ENCODE measurements at regions not wholly inside any gene's neighbourhood (a gene's known extent, or its start where the extent isn't known, plus 50 kb on each side); places are given as distances from the start of the nearest gene placed in this dataset.

- TF ChIP-seq, protein P1, sequence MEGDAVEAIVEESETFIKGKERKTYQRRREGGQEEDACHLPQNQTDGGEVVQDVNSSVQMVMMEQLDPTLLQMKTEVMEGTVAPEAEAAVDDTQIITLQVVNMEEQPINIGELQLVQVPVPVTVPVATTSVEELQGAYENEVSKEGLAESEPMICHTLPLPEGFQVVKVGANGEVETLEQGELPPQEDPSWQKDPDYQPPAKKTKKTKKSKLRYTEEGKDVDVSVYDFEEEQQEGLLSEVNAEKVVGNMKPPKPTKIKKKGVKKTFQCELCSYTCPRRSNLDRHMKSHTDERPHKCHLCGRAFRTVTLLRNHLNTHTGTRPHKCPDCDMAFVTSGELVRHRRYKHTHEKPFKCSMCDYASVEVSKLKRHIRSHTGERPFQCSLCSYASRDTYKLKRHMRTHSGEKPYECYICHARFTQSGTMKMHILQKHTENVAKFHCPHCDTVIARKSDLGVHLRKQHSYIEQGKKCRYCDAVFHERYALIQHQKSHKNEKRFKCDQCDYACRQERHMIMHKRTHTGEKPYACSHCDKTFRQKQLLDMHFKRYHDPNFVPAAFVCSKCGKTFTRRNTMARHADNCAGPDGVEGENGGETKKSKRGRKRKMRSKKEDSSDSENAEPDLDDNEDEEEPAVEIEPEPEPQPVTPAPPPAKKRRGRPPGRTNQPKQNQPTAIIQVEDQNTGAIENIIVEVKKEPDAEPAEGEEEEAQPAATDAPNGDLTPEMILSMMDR (IDR thresholded peaks at IDR 0.05) = no peak
- TF ChIP-seq POLR2A (IDR thresholded peaks at IDR 0.05) = no peak
These were observed 683.5 kb downstream of the RPL10L start for GRCh38 chr14:45968037-45968436.

All from thyroid gland (tissue), 4 donors.